Keratinocyte (primary cell): ENCODE measurements at regions not wholly inside any gene's neighbourhood (a gene's known extent, or its start where the extent isn't known, plus 50 kb on each side); places are given as distances from the start of the nearest gene placed in this dataset.

Experiments
- DNase-seq: peaks from one replicate; pipeline ENCODE4 v3.0.0-alpha.2; 2011; ENCODE audit warnings: low read depth, missing footprints, low spot score
- FAIRE-seq: peaks from 2 replicates; lab custom pipeline; 2011; peaks lifted over from hg19 to GRCh38; lab: Jason Lieb, UNC
- H2AFZ ChIP-seq: 2 replicates; pipeline ENCODE4 v1.6.0; 2012; ENCODE audit warnings: low read length, control low read depth, inconsistent platforms; ENCODE audit not compliant: control insufficient read depth
- H3K27ac ChIP-seq: 2 replicates; pipeline ENCODE4 v1.5.1; 2011; ENCODE audit warnings: low read length; ENCODE audit not compliant: control insufficient read depth, insufficient read depth
- H3K27me3 ChIP-seq: 3 replicates; pipeline ENCODE4 v1.6.0; 2011; ENCODE audit warnings: low read length; ENCODE audit not compliant: control insufficient read depth, insufficient read depth; ENCODE audit errors: extremely low read depth
- H3K36me3 ChIP-seq, 2 experiments: 2 replicates in 1 of 2; 3 replicates in 1 of 2; pipeline ENCODE4 v1.5.1; 2011; ENCODE audit warnings: low read length in 2 of 2, mild to moderate bottlenecking in 1 of 2; ENCODE audit not compliant: control insufficient read depth in 2 of 2, insufficient read depth in 2 of 2; ENCODE audit errors: extremely low read depth in 1 of 2
- H3K4me1 ChIP-seq: 3 replicates; pipeline ENCODE4 v1.5.1; 2011; ENCODE audit warnings: low read length; ENCODE audit not compliant: control insufficient read depth, insufficient read depth; ENCODE audit errors: extremely low read depth
- H3K4me2 ChIP-seq: 3 replicates; pipeline ENCODE4 v1.6.0; 2011; ENCODE audit warnings: low read depth, low read length; ENCODE audit not compliant: control insufficient read depth, insufficient read depth; ENCODE audit errors: extremely low read depth
- H3K4me3 ChIP-seq, 3 experiments: fragments of 200-600 bp in 1 of 3; sonication (generic) in 1 of 3; 2 replicates in 2 of 3; 3 replicates in 1 of 3; pipeline ENCODE4 v1.5.1; 2011 to 2016; ENCODE audit warnings: low read length in 3 of 3, mild to moderate bottlenecking in 3 of 3, control low read depth in 2 of 3, inconsistent platforms in 1 of 3, low read depth in 1 of 3, mixed read lengths in 1 of 3, mixed run types in 1 of 3, moderate library complexity in 1 of 3; ENCODE audit not compliant: control insufficient read depth in 2 of 3, insufficient read depth in 2 of 3; ENCODE audit errors: extremely low read depth in 1 of 3
- H3K79me2 ChIP-seq: 2 replicates; pipeline ENCODE4 v1.6.0; 2012; ENCODE audit warnings: low read length; ENCODE audit not compliant: control insufficient read depth, insufficient read depth
- H3K9ac ChIP-seq: 3 replicates; pipeline ENCODE4 v1.6.0; 2011; ENCODE audit warnings: low read length; ENCODE audit not compliant: control insufficient read depth, insufficient read depth; ENCODE audit errors: extremely low read depth
- H3K9me1 ChIP-seq: 3 replicates; pipeline ENCODE4 v1.6.0; 2011; ENCODE audit warnings: low read length; ENCODE audit not compliant: control insufficient read depth, insufficient read depth; ENCODE audit errors: extremely low read depth
- H3K9me3 ChIP-seq: 2 replicates; pipeline ENCODE4 v1.5.1; 2012; ENCODE audit warnings: low read depth, low read length; ENCODE audit not compliant: control insufficient read depth
- H4K20me1 ChIP-seq: 3 replicates; pipeline ENCODE4 v1.6.0; 2011; ENCODE audit warnings: low read length; ENCODE audit not compliant: control insufficient read depth, insufficient read depth; ENCODE audit errors: extremely low read depth
- CTCF ChIP-seq, 3 experiments: IDR thresholded peaks in 1 of 3; conservative IDR thresholded peaks in 1 of 3; optimal IDR thresholded peaks in 1 of 3; 2 replicates in 2 of 3; 3 replicates in 1 of 3; pipeline versions ENCODE3 to v1.5.1; 2011; ENCODE audit warnings: low read length in 3 of 3, mild to moderate bottlenecking in 3 of 3, moderate library complexity in 2 of 3, control low read depth in 1 of 3, inconsistent platforms in 1 of 3; ENCODE audit not compliant: insufficient read depth in 2 of 3; ENCODE audit errors: extremely low read depth in 1 of 3
- EZH2 ChIP-seq: IDR thresholded peaks from one replicate; pipeline ENCODE4 v1.6.1; 2012; ENCODE audit warnings: inconsistent platforms, mild to moderate bottlenecking, low read length, moderate library complexity
- dilution Hi-C: fragments of 300-500 bp; cut with MboI; formaldehyde crosslinking; loops from one replicate; pipeline ENCODE4 v1.7.0; 2020; ENCODE audit warnings: low sequenced_read_pairs; ENCODE audit not compliant: extremely low pct_ligation_motif_present

DNA sequence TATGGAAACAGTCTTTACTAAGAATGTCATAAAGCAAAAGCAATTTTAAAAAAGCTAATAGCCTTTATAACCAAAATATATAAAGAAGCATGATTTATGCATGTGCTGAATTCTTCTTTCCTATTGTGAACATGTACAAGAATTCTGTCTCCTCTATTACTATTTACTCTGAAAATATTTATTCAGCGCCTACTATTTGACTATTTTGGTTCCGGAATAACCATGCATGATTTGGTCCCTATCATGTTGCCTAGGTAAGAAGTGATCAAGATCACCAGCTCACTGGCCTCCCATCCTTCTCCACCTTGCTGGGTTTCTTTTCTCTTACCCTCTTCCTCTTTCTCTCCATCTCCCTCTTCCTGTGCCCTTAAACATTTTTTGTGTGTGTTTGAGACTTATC is 443.8 kb downstream of the SH3GL2 start:
- H3K9me1 ChIP-seq: no peaks in the 10 kb centered on the region
- no peaks in the 10 kb centered on the region for H3K4me1 ChIP-seq
- H2AFZ ChIP-seq: no peak overlapping the region
- H3K79me2 ChIP-seq: no peaks in the 10 kb centered on the region
- DNase-seq (no peak), FAIRE-seq (no peak)
- TF ChIP-seq CTCF (optimal IDR thresholded peaks at IDR 0.05 in 1 of 3, IDR thresholded peaks at IDR 0.05 in 1 of 3, conservative IDR thresholded peaks at IDR 0.05 in 1 of 3; ENCODE audit: extremely low read depth in 1 of 3, insufficient read depth in 2 of 3, low read length in 3 of 3) (no peak), EZH2 (no peak)
- H3K36me3 ChIP-seq: no peaks in the 10 kb centered on the region
- no peaks in the 10 kb centered on the region for H3K9me3 ChIP-seq
- H4K20me1 ChIP-seq: no peaks in the 10 kb centered on the region
- H3K9ac ChIP-seq: no peak overlapping the region
- H3K4me2 ChIP-seq: no peak overlapping the region
- dilution Hi-C loops: no loop called here
- no peak overlapping the region for H3K27ac ChIP-seq
- H3K27me3 ChIP-seq: no peaks in the 10 kb centered on the region
- no peak overlapping the region for H3K4me3 ChIP-seq

DNA sequence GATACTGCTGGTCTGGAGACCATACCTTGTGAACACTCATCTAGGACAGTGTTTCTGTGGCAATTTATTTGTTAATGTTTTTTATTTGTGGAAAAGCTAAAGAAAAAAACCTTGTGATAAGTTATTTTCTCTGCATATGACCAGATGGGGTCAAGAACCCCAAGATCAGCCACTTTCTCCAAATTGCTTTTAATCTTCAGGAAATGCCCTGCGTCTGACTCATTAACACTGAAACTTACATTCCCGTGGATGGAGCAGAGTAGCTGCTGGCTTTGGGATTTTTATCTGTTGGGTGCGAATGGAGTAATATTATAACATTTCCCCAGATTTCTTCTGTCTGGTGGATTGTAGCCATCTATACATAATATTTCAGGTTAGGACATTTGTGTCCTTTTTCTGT is 444.5 kb downstream of the SH3GL2 start:
- Histone ChIP-seq H3K9me1 (no peaks in the 10 kb centered on the region), H3K9me3 (no peaks in the 10 kb centered on the region), H3K36me3 (no peaks in the 10 kb centered on the region), H3K4me3 (no peak overlapping the region), H3K27ac (no peak overlapping the region), H3K27me3 (no peaks in the 10 kb centered on the region), H3K4me2 (no peak overlapping the region), H3K79me2 (no peaks in the 10 kb centered on the region), H4K20me1 (no peaks in the 10 kb centered on the region), H3K4me1 (no peaks in the 10 kb centered on the region), H3K9ac (no peak overlapping the region), H2AFZ (no peak overlapping the region)
- dilution Hi-C loops: no loop called here
- no peak for TF ChIP-seq CTCF (optimal IDR thresholded peaks at IDR 0.05 in 1 of 3, IDR thresholded peaks at IDR 0.05 in 1 of 3, conservative IDR thresholded peaks at IDR 0.05 in 1 of 3; ENCODE audit: extremely low read depth in 1 of 3, insufficient read depth in 2 of 3, low read length in 3 of 3)
- no peak for TF ChIP-seq EZH2
- FAIRE-seq (no peak), DNase-seq (no peak)
